Breast epithelium (tissue), 3 donors: ENCODE measurements at regions not wholly inside any gene's neighbourhood (a gene's known extent, or its start where the extent isn't known, plus 50 kb on each side); places are given as distances from the start of the nearest gene placed in this dataset.

ENCODE experiments used
- CTCF ChIP-seq, 3 donors: fragments of 450-650 bp; IDR thresholded peaks; one replicate each; pipeline ENCODE4 v1.5.1; 2016 to 2017; ENCODE audit warnings: antibody characterized with exemption in 3 of 3, mild to moderate bottlenecking in 3 of 3, moderate library complexity in 3 of 3
- POLR2A ChIP-seq: fragments of 450-650 bp; IDR thresholded peaks from one replicate; pipeline ENCODE4 v1.6.1; 2016; ENCODE audit warnings: antibody characterized with exemption, mild to moderate bottlenecking, moderate library complexity

DNA sequence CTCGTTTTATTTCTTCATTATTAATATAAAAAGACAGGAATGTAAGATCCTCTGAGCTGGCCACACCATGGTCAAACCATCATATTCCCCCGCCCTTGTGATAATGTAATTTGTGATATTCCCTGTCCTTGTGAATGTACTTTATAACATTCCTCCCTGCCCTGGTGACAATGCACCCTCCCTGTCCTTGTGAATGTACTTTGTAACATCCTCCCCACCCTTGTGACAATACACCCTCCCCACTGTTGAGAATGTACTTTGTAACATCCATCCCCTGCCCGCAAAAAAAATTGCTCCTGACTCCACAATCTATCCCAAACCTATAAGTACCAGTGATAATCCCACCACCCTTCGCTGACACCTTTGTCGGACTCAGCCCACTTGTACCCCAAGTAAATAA, 211.0 kb downstream of the MBD2 start:
- no peak for TF ChIP-seq CTCF (IDR thresholded peaks at IDR 0.05)
- TF ChIP-seq POLR2A = no peak
